GM12873 (cell line): ENCODE measurements at regions not wholly inside any gene's neighbourhood (a gene's known extent, or its start where the extent isn't known, plus 50 kb on each side); places are given as distances from the start of the nearest gene placed in this dataset.

Source experiments
- TF ChIP-seq, protein P1 (sequence below): IDR thresholded peaks from 2 replicates; pipeline ENCODE4 v1.5.1; 2012; ENCODE audit warnings: low read depth, mild to moderate bottlenecking, moderate library complexity, low read length, control low read depth; ENCODE audit not compliant: insufficient read depth; ENCODE audit errors: missing control alignments

DNA sequence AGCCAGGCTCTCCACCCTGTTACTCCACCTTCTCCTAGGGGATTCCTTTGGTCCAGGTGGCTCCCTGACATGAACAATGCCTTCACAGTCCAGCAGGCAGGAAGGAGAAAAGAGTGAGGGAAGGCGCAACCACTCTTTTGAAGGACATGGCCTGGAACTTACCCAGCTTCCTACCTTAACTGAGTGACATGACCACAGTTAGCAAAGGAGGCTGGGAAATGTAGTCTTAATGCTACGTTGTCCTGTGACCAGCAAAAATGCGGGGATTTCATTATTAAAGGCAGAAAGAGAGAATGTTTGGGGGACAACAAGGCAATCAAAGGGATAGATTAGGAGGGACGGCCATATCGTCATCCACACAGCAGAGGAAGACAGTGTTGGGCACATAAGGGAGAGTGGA is 100.3 kb upstream of the ERCC6L2 start:
- TF ChIP-seq, protein P1, sequence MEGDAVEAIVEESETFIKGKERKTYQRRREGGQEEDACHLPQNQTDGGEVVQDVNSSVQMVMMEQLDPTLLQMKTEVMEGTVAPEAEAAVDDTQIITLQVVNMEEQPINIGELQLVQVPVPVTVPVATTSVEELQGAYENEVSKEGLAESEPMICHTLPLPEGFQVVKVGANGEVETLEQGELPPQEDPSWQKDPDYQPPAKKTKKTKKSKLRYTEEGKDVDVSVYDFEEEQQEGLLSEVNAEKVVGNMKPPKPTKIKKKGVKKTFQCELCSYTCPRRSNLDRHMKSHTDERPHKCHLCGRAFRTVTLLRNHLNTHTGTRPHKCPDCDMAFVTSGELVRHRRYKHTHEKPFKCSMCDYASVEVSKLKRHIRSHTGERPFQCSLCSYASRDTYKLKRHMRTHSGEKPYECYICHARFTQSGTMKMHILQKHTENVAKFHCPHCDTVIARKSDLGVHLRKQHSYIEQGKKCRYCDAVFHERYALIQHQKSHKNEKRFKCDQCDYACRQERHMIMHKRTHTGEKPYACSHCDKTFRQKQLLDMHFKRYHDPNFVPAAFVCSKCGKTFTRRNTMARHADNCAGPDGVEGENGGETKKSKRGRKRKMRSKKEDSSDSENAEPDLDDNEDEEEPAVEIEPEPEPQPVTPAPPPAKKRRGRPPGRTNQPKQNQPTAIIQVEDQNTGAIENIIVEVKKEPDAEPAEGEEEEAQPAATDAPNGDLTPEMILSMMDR, result no peak

DNA sequence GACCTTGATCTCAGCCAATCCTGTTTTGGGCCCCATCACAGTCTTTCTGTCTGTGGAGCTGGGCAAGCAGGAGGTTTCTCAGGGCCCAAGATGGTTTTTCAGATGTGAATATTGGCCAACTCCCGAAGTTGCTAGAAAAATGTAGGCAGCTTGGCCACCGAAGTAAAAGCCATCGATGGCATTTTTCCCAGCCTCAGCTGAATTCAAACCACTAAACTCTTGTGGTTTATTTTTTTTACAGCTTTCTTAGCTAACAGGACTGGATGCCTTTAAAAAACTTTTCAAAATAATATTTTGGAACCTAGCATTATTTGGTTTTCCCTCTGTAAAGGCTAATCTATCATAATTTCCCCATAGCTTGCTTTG is 102.5 kb upstream of the ERCC6L2 start:
- TF ChIP-seq, protein P1, result no peak

DNA sequence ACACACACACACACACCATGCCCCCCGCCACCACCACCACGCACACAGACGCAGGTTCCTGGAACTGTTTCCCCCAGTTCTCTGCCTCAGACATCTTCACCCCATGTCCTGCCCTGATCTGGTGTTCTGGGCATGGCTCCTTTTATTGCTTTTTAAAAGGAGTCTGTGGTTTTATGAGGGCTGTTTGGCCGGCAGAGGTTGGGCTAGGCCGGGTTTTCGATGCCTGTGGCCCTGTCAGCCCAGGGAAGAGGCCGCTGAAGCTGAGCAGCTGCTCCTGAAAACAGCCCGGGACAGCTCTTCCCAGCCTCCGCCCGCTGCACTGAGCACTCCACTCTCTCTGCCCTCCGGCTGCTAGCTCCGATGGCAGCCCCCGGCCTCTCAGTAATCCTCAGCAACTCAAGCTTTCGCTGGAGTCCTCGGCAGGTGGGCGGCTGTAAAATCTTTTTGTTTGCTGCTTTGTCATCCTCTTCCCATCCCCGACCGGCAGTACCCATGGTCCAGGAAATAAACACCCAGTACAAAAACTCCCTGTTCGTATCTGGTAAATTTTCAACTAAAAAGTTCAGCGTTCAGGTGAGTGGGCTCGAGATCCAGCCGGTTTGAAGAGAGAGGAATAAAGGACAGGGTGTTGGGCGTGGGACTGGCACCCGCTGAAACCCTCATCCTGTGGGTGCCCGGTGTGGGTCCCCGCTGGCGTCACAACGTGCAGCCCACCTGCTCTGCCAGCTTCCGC is 103.0 kb upstream of the ERCC6L2 start:
- TF ChIP-seq, protein P1, result no peak

DNA sequence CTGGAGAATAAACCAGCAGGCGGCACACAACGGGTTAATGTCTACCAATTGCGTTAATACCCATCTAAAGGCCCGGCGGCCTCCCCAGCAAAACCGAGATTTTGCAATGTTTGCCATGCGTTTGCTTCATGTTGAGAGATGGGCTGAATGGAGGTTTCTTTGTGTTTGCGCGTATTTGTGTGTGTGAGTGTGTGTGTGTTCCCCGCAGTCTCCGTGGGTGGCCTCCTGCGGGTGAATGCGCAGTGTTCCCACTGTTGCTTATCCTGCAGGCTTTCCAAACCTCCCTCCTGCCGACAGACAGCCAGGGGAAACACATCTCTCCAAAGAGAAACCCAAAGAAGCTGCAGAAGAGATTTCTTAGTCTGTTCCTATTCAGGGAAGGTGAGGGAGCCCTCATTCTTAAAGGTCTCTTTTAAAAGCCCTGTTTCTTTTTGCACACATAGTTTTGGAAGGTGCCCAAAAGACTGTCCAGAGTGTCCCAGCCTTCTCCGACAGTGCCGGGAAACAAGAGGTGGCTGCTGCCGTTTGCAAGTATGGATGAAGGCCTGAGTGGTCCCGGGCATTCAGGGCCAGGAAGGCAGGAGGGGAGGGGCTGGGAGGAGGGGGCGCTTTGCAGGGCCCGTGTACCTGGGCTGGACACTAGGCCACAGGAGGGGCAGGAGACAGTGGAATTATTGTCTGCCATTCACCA is 103.8 kb upstream of the ERCC6L2 start:
- TF ChIP-seq, protein P1, result no peak

DNA sequence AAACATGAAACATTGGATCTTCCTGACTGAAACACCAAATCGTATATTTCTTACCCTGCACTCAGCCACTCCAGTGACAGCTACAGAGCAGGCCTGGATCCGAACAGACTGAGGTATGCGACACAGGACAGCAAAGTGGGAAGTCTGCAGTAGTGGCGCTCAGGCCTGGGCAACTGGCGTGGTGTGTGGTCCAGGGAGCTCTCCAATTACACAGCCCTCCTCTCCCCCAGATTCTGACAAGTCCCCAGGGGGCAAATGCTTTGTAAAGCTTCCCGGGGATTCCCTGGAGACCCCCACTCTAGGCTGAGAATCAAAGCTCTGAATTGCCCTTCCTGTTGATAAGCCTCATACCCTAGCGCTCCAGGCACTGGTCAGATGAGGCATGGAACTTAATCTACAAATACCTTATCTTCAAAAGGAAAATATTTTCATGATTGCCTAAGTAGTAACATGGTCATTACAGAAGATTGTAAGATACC is 104.8 kb upstream of the ERCC6L2 start:
- TF ChIP-seq, protein P1, result no peak

DNA sequence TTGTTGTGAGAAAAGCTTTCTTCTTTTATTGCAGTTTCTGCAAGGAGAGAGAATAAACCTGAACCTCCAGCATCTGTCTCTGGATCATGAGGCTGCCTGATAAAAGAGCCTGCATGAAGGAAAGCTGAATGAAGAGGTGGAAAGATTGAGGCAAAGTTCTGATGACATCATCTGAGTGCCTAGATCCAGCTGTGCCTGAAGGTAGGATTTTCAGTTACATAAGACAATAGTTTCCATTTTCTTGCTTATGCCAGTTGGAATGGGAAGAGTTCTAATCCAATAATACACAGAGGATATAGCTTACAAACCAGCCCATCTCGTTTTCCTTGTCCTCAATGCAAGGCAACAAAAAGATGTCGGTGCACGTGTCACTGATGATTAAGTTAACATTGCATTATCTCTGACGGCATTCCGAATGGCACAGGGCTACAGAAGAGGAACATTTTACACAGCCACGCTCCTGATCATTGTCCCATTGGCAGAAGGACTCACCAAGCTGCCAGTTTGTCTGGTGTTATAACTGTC is 105.5 kb upstream of the ERCC6L2 start:
- TF ChIP-seq, protein P1, result no peak

DNA sequence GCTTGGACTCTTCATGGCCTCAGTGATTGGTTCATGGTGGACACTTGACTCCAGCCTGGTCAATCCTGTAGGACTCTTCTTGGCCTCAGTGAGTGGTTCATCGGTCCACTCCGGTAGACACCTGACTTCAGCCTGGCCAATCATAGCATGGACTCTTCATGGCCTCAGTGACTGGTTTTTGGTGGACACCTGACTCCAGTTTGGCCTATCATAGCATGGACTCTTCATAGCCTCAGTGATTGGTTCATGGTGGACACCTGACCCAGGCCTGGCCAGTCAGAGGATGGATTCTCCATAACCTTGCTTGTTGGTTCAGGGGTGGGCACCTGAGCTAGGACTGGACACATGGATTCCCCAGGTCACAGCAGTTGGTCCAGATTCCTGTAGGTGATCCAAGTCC is 106.0 kb upstream of the ERCC6L2 start:
- TF ChIP-seq, protein P1, result no peak
